ENCODE measurements at regions not wholly inside any gene's neighbourhood (a gene's known extent, or its start where the extent isn't known, plus 50 kb on each side); places are given as distances from the start of the nearest gene placed in this dataset.

- POLR2A ChIA-PET: no interaction called here
- TF ChIP-seq ZNF384 (IDR thresholded peaks at IDR 0.05) (no peak), PKNOX1 (IDR thresholded peaks at IDR 0.05) (no peak), TARDBP (IDR thresholded peaks at IDR 0.05) (no peak), L3MBTL2 (conservative IDR thresholded peaks at IDR 0.05) (no peak), FOXA1 (IDR thresholded peaks at IDR 0.05) (no peak), SP1 (IDR thresholded peaks at IDR 0.05) (no peak), LEF1 (IDR thresholded peaks at IDR 0.05; ENCODE audit: borderline replicate concordance) (no peak), CTBP1 (IDR thresholded peaks at IDR 0.05; ENCODE audit: borderline replicate concordance) (no peak), ARNT (IDR thresholded peaks at IDR 0.05) (no peak), HDGF (IDR thresholded peaks at IDR 0.05; ENCODE audit: borderline replicate concordance) (no peak), SUZ12 (IDR thresholded peaks at IDR 0.05) (no peak), ELF4 (IDR thresholded peaks at IDR 0.05) (no peak)
- DNase-seq (ENCODE audit: extremely low spot score): no peak
- CTCF ChIA-PET: interaction anchor here (1.0 kb wide), 1 partner anchor 78 kb away, joined by 3 read pairs; the partner anchor contains the start of gene FOXD2
Observed at GRCh38 chr1:47515164-47515789, 77.4 kb downstream of the FOXD2 start.

- DNase-seq (ENCODE audit: extremely low spot score): no peak
- TF ChIP-seq FOXA1 (IDR thresholded peaks at IDR 0.05): no peak
- no peak for TF ChIP-seq L3MBTL2 (conservative IDR thresholded peaks at IDR 0.05)
- no peak for TF ChIP-seq LEF1 (IDR thresholded peaks at IDR 0.05; ENCODE audit: borderline replicate concordance)
- TF ChIP-seq ARNT (IDR thresholded peaks at IDR 0.05): no peak
- no peak for TF ChIP-seq HDGF (IDR thresholded peaks at IDR 0.05; ENCODE audit: borderline replicate concordance)
- TF ChIP-seq NFRKB (IDR thresholded peaks at IDR 0.05): no peak
- TF ChIP-seq SUZ12 (IDR thresholded peaks at IDR 0.05): no peak
- TF ChIP-seq BHLHE40 (IDR thresholded peaks at IDR 0.05; ENCODE audit: borderline replicate concordance): no peak
- no peak for TF ChIP-seq TARDBP (IDR thresholded peaks at IDR 0.05)
- no peak for TF ChIP-seq PKNOX1 (IDR thresholded peaks at IDR 0.05)
- no peak for TF ChIP-seq FOXM1 (IDR thresholded peaks at IDR 0.05; ENCODE audit: borderline replicate concordance)
- CTCF ChIA-PET: interaction anchor here (1.7 to 2.0 kb wide), 3 partner anchors 8 to 85 kb away, joined by 3 to 5 read pairs (median 5); no protein-coding TSS in a partner anchor
- POLR2A ChIA-PET: interaction anchor here (1.1 to 1.3 kb wide), 3 partner anchors 10 to 204 kb away, joined by 3 to 4 read pairs (median 3); partner anchors contain the start of gene STIL
Observed at GRCh38 chr1:47517946-47518345, 80.1 kb downstream of the FOXD2 start.

GRCh38 chr1:47519491-47519890 lies 81.6 kb downstream of the FOXD2 start:
- ChIA-PET CTCF (interaction anchor here (0.6 kb wide), 1 partner anchor 105 kb away, joined by 5 read pairs; no protein-coding TSS in a partner anchor), POLR2A (interaction anchor here (2.0 kb wide), 1 partner anchor 12 kb away, joined by 5 read pairs; no protein-coding TSS in a partner anchor)
- DNase-seq (ENCODE audit: extremely low spot score): no peak
- TF ChIP-seq ZNF384 (IDR thresholded peaks at IDR 0.05): no peak
- TF ChIP-seq LEF1 (IDR thresholded peaks at IDR 0.05; ENCODE audit: borderline replicate concordance): no peak
- TF ChIP-seq PKNOX1 (IDR thresholded peaks at IDR 0.05): no peak
- no peak for TF ChIP-seq TARDBP (IDR thresholded peaks at IDR 0.05)
- TF ChIP-seq L3MBTL2 (conservative IDR thresholded peaks at IDR 0.05): no peak
- TF ChIP-seq FOXK2 (IDR thresholded peaks at IDR 0.05): no peak
- no peak for TF ChIP-seq SP1 (IDR thresholded peaks at IDR 0.05)
- TF ChIP-seq ARNT (IDR thresholded peaks at IDR 0.05): no peak
- no peak for TF ChIP-seq FOXM1 (IDR thresholded peaks at IDR 0.05; ENCODE audit: borderline replicate concordance)
- TF ChIP-seq FOXA1 (IDR thresholded peaks at IDR 0.05): no peak
- TF ChIP-seq SUZ12 (IDR thresholded peaks at IDR 0.05): no peak

- CTCF ChIA-PET: interaction anchor here (0.6 kb wide), 1 partner anchor 105 kb away, joined by 5 read pairs; no protein-coding TSS in a partner anchor
Observed at GRCh38 chr1:47519971-47520370, 82.1 kb downstream of the FOXD2 start.

More at GRCh38 chr1:47519971-47520370, 82.1 kb downstream of the FOXD2 start:
- no peak for TF ChIP-seq SP1 (IDR thresholded peaks at IDR 0.05)
- TF ChIP-seq TARDBP (IDR thresholded peaks at IDR 0.05): no peak
- no peak for TF ChIP-seq SUZ12 (IDR thresholded peaks at IDR 0.05)
- TF ChIP-seq HDGF (IDR thresholded peaks at IDR 0.05; ENCODE audit: borderline replicate concordance): no peak
- no peak for TF ChIP-seq FOXA1 (IDR thresholded peaks at IDR 0.05)
- TF ChIP-seq LEF1 (IDR thresholded peaks at IDR 0.05; ENCODE audit: borderline replicate concordance): no peak
- no peak for TF ChIP-seq L3MBTL2 (conservative IDR thresholded peaks at IDR 0.05)
- no peak for TF ChIP-seq CTBP1 (IDR thresholded peaks at IDR 0.05; ENCODE audit: borderline replicate concordance)
- TF ChIP-seq BHLHE40 (IDR thresholded peaks at IDR 0.05; ENCODE audit: borderline replicate concordance): no peak
- no peak for TF ChIP-seq FOXM1 (IDR thresholded peaks at IDR 0.05; ENCODE audit: borderline replicate concordance)
- TF ChIP-seq ELF4 (IDR thresholded peaks at IDR 0.05): no peak
- TF ChIP-seq ARNT (IDR thresholded peaks at IDR 0.05): no peak
- no peak for TF ChIP-seq NFRKB (IDR thresholded peaks at IDR 0.05)
- no peak for TF ChIP-seq FOXK2 (IDR thresholded peaks at IDR 0.05)
- no peak for TF ChIP-seq PKNOX1 (IDR thresholded peaks at IDR 0.05)
- TF ChIP-seq ZNF384 (IDR thresholded peaks at IDR 0.05): no peak
- POLR2A ChIA-PET: interaction anchor here (0.8 to 2.0 kb wide), 3 partner anchors 10 to 186 kb away, joined by 3 to 5 read pairs (median 5); partner anchors contain the start of gene CMPK1
- DNase-seq (ENCODE audit: extremely low spot score): no peak

Measured in HEK293T (cell line).